Panc1 (cell line): ENCODE measurements at regions not wholly inside any gene's neighbourhood (a gene's known extent, or its start where the extent isn't known, plus 50 kb on each side); places are given as distances from the start of the nearest gene placed in this dataset. TPM values are rescaled to one million over a fixed set of nuclear protein-coding genes. Genes with fewer than 3 reads are reported as not detected.
"Not testable (repeated sequence)": the region's sequence is repeated elsewhere in the genome, so short reads cannot be mapped to it uniquely, and the experiment has no call there.

Experiments
- ATAC-seq: fragments of 200-7000 bp; cut with Tn5 transposase; 2 replicates; pipeline ENCODE4 v1.9.1; 2020; ENCODE audit warnings: mild to moderate bottlenecking, moderate library complexity
- BruUV-seq: library from RNA; stranded (reverse); fragments of 400-500 nt; replicated peaks from 2 replicates; lab custom pipeline; 2021; lab: Mats Ljungman, UMichigan
- CTCF ChIA-PET: fragments of 300-600 bp; sonication (Branson Sonifier 250); formaldehyde crosslinking; loops from one replicate; lab custom pipeline; 2022; ENCODE audit warnings: antibody characterized with exemption; lab: Charles Lee
- POLR2A ChIA-PET: fragments of 300-600 bp; sonication (Branson Sonifier 250); formaldehyde crosslinking; loops from one replicate; lab custom pipeline; 2022; ENCODE audit warnings: antibody characterized with exemption; lab: Charles Lee
- DNase-seq: peaks from one replicate; pipeline ENCODE4 v3.0.0-alpha.2; 2010; ENCODE audit warnings: low read depth, low spot score
- H3K27ac ChIP-seq: 2 replicates; pipeline ENCODE4 v1.5.1; 2011; ENCODE audit warnings: mild to moderate bottlenecking, low read length, inconsistent platforms
- H3K27me3 ChIP-seq: fragments of 200-500 bp; sonication (Bioruptor generic); 2 replicates; pipeline ENCODE4 v1.6.0; 2014; ENCODE audit warnings: low read length, inconsistent platforms; ENCODE audit not compliant: control insufficient read depth, insufficient read depth
- H3K36me3 ChIP-seq: fragments of 200-500 bp; sonication (Bioruptor generic); 2 replicates; pipeline ENCODE4 v1.5.1; 2014; ENCODE audit warnings: inconsistent platforms, mild to moderate bottlenecking, low read length, moderate library complexity; ENCODE audit not compliant: control insufficient read depth, insufficient read depth
- H3K4me1 ChIP-seq: 2 replicates; pipeline ENCODE4 v1.5.1; 2011; ENCODE audit warnings: inconsistent platforms, mild to moderate bottlenecking, low read length, moderate library complexity; ENCODE audit not compliant: control insufficient read depth, insufficient read depth
- H3K4me3 ChIP-seq, 2 experiments: 2 replicates each; pipeline ENCODE4 v1.5.1; 2011 to 2012; ENCODE audit warnings: low read depth in 2 of 2, low read length in 2 of 2, mild to moderate bottlenecking in 2 of 2, inconsistent platforms in 1 of 2, moderate library complexity in 1 of 2
- H3K9me3 ChIP-seq: fragments of 200-500 bp; sonication (Bioruptor generic); 2 replicates; pipeline ENCODE4 v1.5.1; 2014; ENCODE audit warnings: low read depth, mild to moderate bottlenecking, inconsistent platforms, low read length, moderate library complexity; ENCODE audit not compliant: control insufficient read depth, insufficient read depth
- TCF7L2 ChIP-seq: IDR thresholded peaks from 2 replicates; pipeline ENCODE4 v1.6.1; 2011; ENCODE audit warnings: mild to moderate bottlenecking, low read depth, low read length, inconsistent platforms
- in situ Hi-C: cut with HindIII; loops from 2 replicates; pipeline ENCODE4 v1.10.0; 2016; ENCODE audit warnings: low sequenced_read_pairs, low pct_unique_long_range_greater_than_20kb
- intact Hi-C: fragments of 100-400 bp; cut with micrococcal nuclease; formaldehyde crosslinking; loops from one replicate; pipeline ENCODE4 v1.10.0; 2022; ENCODE audit not compliant: unreplicated experiment
- microRNA-seq: library from miRNA; unstranded; fragments of <30 nt; microRNA quantifications from one replicate; pipeline ENCODE4 v1.1.0, GENCODE V29; 2020; ENCODE audit not compliant: unreplicated experiment

- in situ Hi-C loops, H3K36me3 ChIP-seq, POLR2A ChIA-PET, CTCF ChIA-PET, BruUV-seq, H3K4me3 ChIP-seq, DNase-seq, H3K27ac ChIP-seq, H3K9me3 ChIP-seq, H3K27me3 ChIP-seq, intact Hi-C loops, ATAC-seq: not testable (repeated sequence)
- 0 out of 2 replicates have a peak, but pooled peaks have one; percentile 47 for TF ChIP-seq TCF7L2
- H3K4me1 ChIP-seq = peaks cover 35% of the 10 kb centered on the region
These were observed 57.3 kb upstream of the SPN start for GRCh38 chr16:29605593-29606205.

- H3K27me3 ChIP-seq, POLR2A ChIA-PET, H3K4me3 ChIP-seq, H3K27ac ChIP-seq, intact Hi-C loops, ATAC-seq, DNase-seq, BruUV-seq, H3K36me3 ChIP-seq, CTCF ChIA-PET, H3K9me3 ChIP-seq, in situ Hi-C loops: not testable (repeated sequence)
- peaks cover 31% of the 10 kb centered on the region for H3K4me1 ChIP-seq
These were observed 56.2 kb upstream of the SPN start for GRCh38 chr16:29606669-29607427.

- H3K4me3 ChIP-seq, H3K27me3 ChIP-seq, BruUV-seq, intact Hi-C loops, POLR2A ChIA-PET, ATAC-seq, H3K27ac ChIP-seq, in situ Hi-C loops, CTCF ChIA-PET, DNase-seq, H3K36me3 ChIP-seq, H3K9me3 ChIP-seq: not testable (repeated sequence)
- peaks cover 26% of the 10 kb centered on the region for H3K4me1 ChIP-seq
These were observed 55.6 kb upstream of the SPN start for GRCh38 chr16:29607428-29607823.

- DNase-seq, H3K9me3 ChIP-seq, H3K36me3 ChIP-seq, in situ Hi-C loops, H3K27me3 ChIP-seq, intact Hi-C loops, H3K4me1 ChIP-seq, BruUV-seq, CTCF ChIA-PET: not testable (repeated sequence)
- peak overlapping the region; percentile 65 for H3K27ac ChIP-seq
- ATAC-seq = peak; percentile 6
- POLR2A ChIA-PET = interaction anchor here (0.6 to 0.7 kb wide), 2 partner anchors 64 to 266 kb away, joined by 3 read pairs; no protein-coding TSS in a partner anchor
- peak overlapping the region; percentile 65 to 67 for H3K4me3 ChIP-seq
These were observed 50.4 kb upstream of the SPN start for GRCh38 chr16:29612381-29613306.

Small RNA genes in the stretch of these regions (microRNA-seq; reads per million reads assigned to microRNA genes)
- gene MIR3680-2 = not detected
